ENCODE measurements at regions not wholly inside any gene's neighbourhood (a gene's known extent, or its start where the extent isn't known, plus 50 kb on each side); places are given as distances from the start of the nearest gene placed in this dataset.

DNA sequence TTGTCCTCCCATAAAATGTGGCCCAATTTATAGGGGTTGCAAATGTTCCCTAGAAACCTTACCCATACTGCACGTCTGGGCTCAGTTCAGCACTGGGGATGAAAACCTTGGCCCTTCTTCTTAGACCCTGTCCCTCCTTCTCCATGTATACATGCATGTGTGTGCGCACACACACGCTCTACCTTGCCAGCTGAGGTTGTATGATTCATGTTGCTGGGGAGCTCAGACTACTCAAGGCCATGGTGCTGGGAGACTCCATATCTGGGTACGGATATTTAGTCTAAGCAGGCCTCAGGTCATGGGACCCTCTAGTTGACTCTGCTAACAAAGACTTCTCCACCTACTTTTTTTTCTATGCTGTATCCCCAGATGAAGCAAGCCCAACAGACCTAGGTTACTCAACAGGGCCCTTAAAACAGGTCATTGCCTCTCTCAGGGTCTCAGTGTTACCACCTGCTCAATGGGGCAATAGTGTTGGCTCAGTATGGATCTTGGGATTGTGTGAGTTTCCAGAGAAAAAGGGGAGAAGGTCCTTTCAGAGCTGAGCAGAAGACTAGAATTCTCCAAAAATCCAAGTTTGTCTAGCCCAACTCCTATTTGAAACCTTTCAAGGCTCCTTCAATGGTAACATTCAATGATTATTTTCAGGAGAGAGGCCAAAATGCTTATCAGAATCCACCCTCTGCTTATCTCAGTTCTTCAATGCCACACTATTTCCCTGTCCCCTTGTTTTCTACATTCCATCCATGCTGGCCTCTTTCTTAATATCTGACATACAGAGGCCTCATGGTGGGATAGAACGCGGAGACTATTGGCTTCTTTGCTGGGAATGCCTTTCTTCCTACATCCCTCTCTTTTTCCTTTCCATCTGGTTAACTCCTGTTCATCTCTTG lies 123.6 kb upstream of the PITX1 start:
- no peak for TF ChIP-seq TAF1 (IDR thresholded peaks at IDR 0.05; ENCODE audit: borderline replicate concordance, insufficient read depth, low read length)
- TF ChIP-seq SIN3A (IDR thresholded peaks at IDR 0.05; ENCODE audit: borderline replicate concordance, insufficient read depth, low read length) = no peak
- no peak for TF ChIP-seq POLR2AphosphoS5 (IDR thresholded peaks at IDR 0.05; ENCODE audit: low read depth, low read length)
- no peak for TF ChIP-seq REST (IDR thresholded peaks at IDR 0.05; ENCODE audit: insufficient read depth in 1 of 2, low read depth in 2 of 2, low read length in 2 of 2)
- no peak for TF ChIP-seq FOXP2 (optimal IDR thresholded peaks at IDR 0.05; ENCODE audit: borderline replicate concordance, extremely low read depth, extremely low read length, insufficient read depth)

DNA sequence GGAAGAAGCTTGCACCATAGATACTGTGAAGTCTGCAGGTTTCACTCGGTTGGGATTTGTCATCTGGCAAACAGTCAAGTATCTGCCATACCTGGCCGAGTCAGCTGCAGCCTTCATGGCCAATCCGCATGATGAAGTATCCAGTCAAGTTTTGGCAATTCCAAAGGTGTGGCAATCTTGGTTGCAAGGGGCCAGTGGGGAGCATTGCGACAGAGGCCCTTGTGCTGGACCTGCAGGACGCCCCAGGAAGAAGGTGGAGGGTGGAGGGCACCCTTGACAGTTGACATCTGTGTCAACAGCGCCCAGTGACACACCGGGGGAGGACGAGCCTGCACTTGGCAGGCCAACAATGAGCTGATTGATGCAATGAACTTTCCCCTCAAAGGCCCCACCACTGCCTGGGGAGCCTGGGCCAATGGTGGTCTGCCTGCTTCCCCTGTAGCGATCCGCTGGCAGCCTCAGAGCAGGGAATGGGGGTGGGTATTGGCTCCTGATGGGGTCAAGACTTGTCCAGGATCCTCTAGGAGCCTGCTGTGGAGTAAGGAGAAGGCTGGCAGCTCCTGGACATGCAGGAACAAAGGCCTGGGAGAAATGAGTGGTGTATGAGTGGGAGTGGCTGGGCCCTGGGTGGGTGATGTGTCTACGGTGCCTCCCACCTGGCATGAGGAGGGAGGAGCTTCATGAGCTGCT lies 122.8 kb upstream of the PITX1 start:
- TF ChIP-seq REST (IDR thresholded peaks at IDR 0.05; ENCODE audit: insufficient read depth in 1 of 2, low read depth in 2 of 2, low read length in 2 of 2) (no peak), TAF1 (IDR thresholded peaks at IDR 0.05; ENCODE audit: borderline replicate concordance, insufficient read depth, low read length) (no peak), FOXP2 (optimal IDR thresholded peaks at IDR 0.05; ENCODE audit: borderline replicate concordance, extremely low read depth, extremely low read length, insufficient read depth) (no peak), POLR2AphosphoS5 (IDR thresholded peaks at IDR 0.05; ENCODE audit: low read depth, low read length) (no peak), SIN3A (IDR thresholded peaks at IDR 0.05; ENCODE audit: borderline replicate concordance, insufficient read depth, low read length) (no peak)

DNA sequence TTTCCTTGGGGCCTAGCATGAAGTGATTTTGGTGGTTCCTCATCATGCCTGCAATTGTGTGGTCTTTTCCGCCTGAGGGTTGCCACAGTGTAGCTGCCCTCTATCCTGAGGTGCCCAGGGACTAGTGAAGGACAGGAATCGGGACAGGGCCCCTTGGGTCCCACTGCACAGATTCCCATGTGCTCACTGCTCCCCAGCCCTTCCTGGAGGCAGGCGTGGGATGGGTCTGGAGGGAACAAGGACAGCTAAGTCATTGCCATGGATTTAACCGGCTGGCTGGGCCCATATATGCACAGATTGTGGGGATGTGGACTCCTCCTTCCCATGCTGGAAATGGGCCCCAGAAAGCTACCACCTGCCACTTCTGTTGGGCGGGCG lies 122.3 kb upstream of the PITX1 start:
- TF ChIP-seq REST (IDR thresholded peaks at IDR 0.05; ENCODE audit: insufficient read depth in 1 of 2, low read depth in 2 of 2, low read length in 2 of 2) (no peak), TAF1 (IDR thresholded peaks at IDR 0.05; ENCODE audit: borderline replicate concordance, insufficient read depth, low read length) (no peak), FOXP2 (optimal IDR thresholded peaks at IDR 0.05; ENCODE audit: borderline replicate concordance, extremely low read depth, extremely low read length, insufficient read depth) (no peak)

GRCh38 chr5:135155616-135156214 lies 121.7 kb upstream of the PITX1 start:
- TF ChIP-seq POLR2AphosphoS5 (IDR thresholded peaks at IDR 0.05; ENCODE audit: low read depth, low read length) (no peak), SIN3A (IDR thresholded peaks at IDR 0.05; ENCODE audit: borderline replicate concordance, insufficient read depth, low read length) (no peak), REST (IDR thresholded peaks at IDR 0.05; ENCODE audit: insufficient read depth in 1 of 2, low read depth in 2 of 2, low read length in 2 of 2) (no peak), TAF1 (IDR thresholded peaks at IDR 0.05; ENCODE audit: borderline replicate concordance, insufficient read depth, low read length) (no peak), FOXP2 (optimal IDR thresholded peaks at IDR 0.05; ENCODE audit: borderline replicate concordance, extremely low read depth, extremely low read length, insufficient read depth) (no peak)
